Astrocyte (in vitro differentiated cells and primary cell): ENCODE measurements at regions not wholly inside any gene's neighbourhood (a gene's known extent, or its start where the extent isn't known, plus 50 kb on each side); places are given as distances from the start of the nearest gene placed in this dataset.

ENCODE experiments used
- CTCF ChIP-seq: IDR thresholded peaks from 2 replicates; pipeline ENCODE4 v1.5.1; 2011; ENCODE audit warnings: low read depth, mild to moderate bottlenecking, inconsistent platforms, low read length, moderate library complexity; ENCODE audit not compliant: insufficient read depth
- EZH2 ChIP-seq: IDR thresholded peaks from 2 replicates; pipeline ENCODE4 v1.6.1; 2012; ENCODE audit warnings: mild to moderate bottlenecking, low read length, inconsistent platforms; ENCODE audit not compliant: insufficient read depth

- TF ChIP-seq CTCF (no peak), EZH2 (no peak)
These were observed 160.7 kb upstream of the ARID2 start for GRCh38 chr12:45568808-45569207.
